OCI-LY1 (cell line): ENCODE measurements at regions not wholly inside any gene's neighbourhood (a gene's known extent, or its start where the extent isn't known, plus 50 kb on each side); places are given as distances from the start of the nearest gene placed in this dataset.

Experiments used
- EZH2 ChIP-seq: fragments of 200-600 bp; sonication (generic), shearing (Covaris generic); IDR thresholded peaks from 2 replicates; pipeline ENCODE4 v1.8.0; 2017; ENCODE audit warnings: borderline replicate concordance, mixed run types, mild to moderate bottlenecking, antibody characterized with exemption, low read length, moderate library complexity, mixed read lengths
- TF ChIP-seq, protein P1 (sequence below): fragments of 200-600 bp; sonication (generic), shearing (Covaris generic); IDR thresholded peaks from 2 replicates; pipeline ENCODE4 v1.5.1; 2017; ENCODE audit warnings: mild to moderate bottlenecking, antibody characterized with exemption, low read length, moderate library complexity, mixed read lengths

DNA sequence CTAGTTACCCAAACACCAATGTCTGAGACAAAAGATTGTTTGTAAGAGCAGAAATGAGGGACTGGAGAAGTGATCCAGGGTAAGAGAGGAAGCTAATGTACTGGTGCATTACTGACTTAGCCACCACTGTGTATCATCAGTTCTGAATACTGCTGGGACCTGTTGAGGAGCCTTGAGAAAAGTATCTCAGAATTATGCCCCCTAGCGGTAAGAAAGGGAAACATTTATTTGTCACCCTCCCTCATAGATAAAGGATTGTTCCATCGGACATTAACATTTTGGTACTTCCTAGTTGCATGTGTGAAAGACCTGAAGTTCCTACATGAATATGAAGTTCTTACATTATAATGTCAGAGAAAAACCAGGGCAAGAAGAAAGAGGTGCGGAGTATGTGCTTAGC is 612.5 kb downstream of the FSCB start:
- no peak for TF ChIP-seq EZH2
- TF ChIP-seq, protein P1, sequence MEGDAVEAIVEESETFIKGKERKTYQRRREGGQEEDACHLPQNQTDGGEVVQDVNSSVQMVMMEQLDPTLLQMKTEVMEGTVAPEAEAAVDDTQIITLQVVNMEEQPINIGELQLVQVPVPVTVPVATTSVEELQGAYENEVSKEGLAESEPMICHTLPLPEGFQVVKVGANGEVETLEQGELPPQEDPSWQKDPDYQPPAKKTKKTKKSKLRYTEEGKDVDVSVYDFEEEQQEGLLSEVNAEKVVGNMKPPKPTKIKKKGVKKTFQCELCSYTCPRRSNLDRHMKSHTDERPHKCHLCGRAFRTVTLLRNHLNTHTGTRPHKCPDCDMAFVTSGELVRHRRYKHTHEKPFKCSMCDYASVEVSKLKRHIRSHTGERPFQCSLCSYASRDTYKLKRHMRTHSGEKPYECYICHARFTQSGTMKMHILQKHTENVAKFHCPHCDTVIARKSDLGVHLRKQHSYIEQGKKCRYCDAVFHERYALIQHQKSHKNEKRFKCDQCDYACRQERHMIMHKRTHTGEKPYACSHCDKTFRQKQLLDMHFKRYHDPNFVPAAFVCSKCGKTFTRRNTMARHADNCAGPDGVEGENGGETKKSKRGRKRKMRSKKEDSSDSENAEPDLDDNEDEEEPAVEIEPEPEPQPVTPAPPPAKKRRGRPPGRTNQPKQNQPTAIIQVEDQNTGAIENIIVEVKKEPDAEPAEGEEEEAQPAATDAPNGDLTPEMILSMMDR = peak; percentile 70
